IMR-90 (cell line): ENCODE measurements at regions not wholly inside any gene's neighbourhood (a gene's known extent, or its start where the extent isn't known, plus 50 kb on each side); places are given as distances from the start of the nearest gene placed in this dataset.

Source experiments
- ATAC-seq: fragments of 200-7000 bp; cut with Tn5 transposase; 2 replicates; pipeline ENCODE4 v1.9.1; 2020; ENCODE audit warnings: low read depth, mild to moderate bottlenecking, moderate library complexity
- BruUV-seq: library from RNA; stranded (reverse); fragments of 400-500 nt; replicated peaks from 2 replicates; lab custom pipeline; 2021; lab: Mats Ljungman, UMichigan
- CTCF ChIA-PET: fragments of 300-600 bp; formaldehyde crosslinking; extraction: SDS; loops from one replicate; lab custom pipeline; 2021; ENCODE audit warnings: antibody characterized with exemption; lab: Yijun Ruan, JAX
- POLR2A ChIA-PET: fragments of 300-600 bp; sonication (Branson Sonifier 250); formaldehyde crosslinking; loops from one replicate; lab custom pipeline; 2022; ENCODE audit warnings: antibody characterized with exemption; ENCODE audit not compliant: unreplicated experiment; lab: Charles Lee
- DNase-seq: peaks from one replicate; pipeline ENCODE4 v3.0.0; 2013
- H2AFZ ChIP-seq: replicated peaks from 2 replicates; pipeline ENCODE3; 2013; ENCODE audit warnings: low read length, mild to moderate bottlenecking; ENCODE audit not compliant: poor library complexity
- H2AK5ac ChIP-seq: 2 replicates; pipeline ENCODE4 v1.6.1; 2013; ENCODE audit warnings: low read depth, low read length, inconsistent platforms
- H2AK9ac ChIP-seq: replicated peaks from 2 replicates; pipeline ENCODE3; 2013; ENCODE audit warnings: mild to moderate bottlenecking, low read depth, low read length, moderate library complexity; ENCODE audit not compliant: poor library complexity
- H2BK120ac ChIP-seq: 2 replicates; pipeline ENCODE4 v1.6.1; 2013; ENCODE audit warnings: low read depth, low read length, inconsistent platforms
- H2BK15ac ChIP-seq: 3 replicates; pipeline ENCODE4 v1.6.1; 2013; ENCODE audit warnings: low read depth, low read length, inconsistent platforms
- H2BK20ac ChIP-seq: 2 replicates; pipeline ENCODE4 v1.6.1; 2013; ENCODE audit warnings: low read depth, mild to moderate bottlenecking, inconsistent platforms, low read length, moderate library complexity
- H2BK5ac ChIP-seq: 2 replicates; pipeline ENCODE4 v1.6.1; 2013; ENCODE audit warnings: mild to moderate bottlenecking, low read depth, low read length, inconsistent platforms; ENCODE audit not compliant: poor library complexity, severe bottlenecking
- H3K14ac ChIP-seq: replicated peaks from 2 replicates; pipeline ENCODE4 v1.6.1; 2013; ENCODE audit warnings: low read depth, low read length, inconsistent platforms
- H3K18ac ChIP-seq: 2 replicates; pipeline ENCODE4 v1.6.1; 2013; ENCODE audit warnings: low read depth, low read length, control low read depth
- H3K23ac ChIP-seq: 2 replicates; pipeline ENCODE4 v1.6.1; 2013; ENCODE audit warnings: low read depth, low read length, inconsistent platforms
- H3K27ac ChIP-seq: 2 replicates; pipeline ENCODE4 v1.5.1; 2013; ENCODE audit warnings: mild to moderate bottlenecking, control low read depth, low read length; ENCODE audit not compliant: insufficient read depth
- H3K27me3 ChIP-seq: 2 replicates; pipeline ENCODE4 v1.6.1; 2013; ENCODE audit warnings: low read length; ENCODE audit not compliant: control insufficient read depth, insufficient read depth
- H3K36me3 ChIP-seq: 2 replicates; pipeline ENCODE4 v1.6.1; 2013; ENCODE audit warnings: low read length, mixed read lengths; ENCODE audit not compliant: control insufficient read depth, insufficient read depth
- H3K4ac ChIP-seq: 2 replicates; pipeline ENCODE4 v1.6.1; 2013; ENCODE audit warnings: low read depth, low read length, inconsistent platforms
- H3K4me1 ChIP-seq: 2 replicates; pipeline ENCODE4 v1.6.1; 2013; ENCODE audit warnings: low read length, mixed read lengths; ENCODE audit not compliant: control insufficient read depth, insufficient read depth
- H3K4me2 ChIP-seq: 2 replicates; pipeline ENCODE4 v1.6.1; 2013; ENCODE audit warnings: low read depth, mild to moderate bottlenecking, control low read depth, low read length, moderate library complexity
- H3K4me3 ChIP-seq: 2 replicates; pipeline ENCODE4 v1.5.1; 2013; ENCODE audit warnings: low read depth, mild to moderate bottlenecking, control low read depth, low read length, moderate library complexity; ENCODE audit not compliant: insufficient read depth
- H3K56ac ChIP-seq: 2 replicates; pipeline ENCODE4 v1.6.1; 2013; ENCODE audit warnings: low read length, inconsistent platforms; ENCODE audit not compliant: insufficient read depth; ENCODE audit errors: extremely low read depth
- H3K79me1 ChIP-seq, 2 experiments: 2 replicates each; pipeline ENCODE4 v1.6.1; 2013; ENCODE audit warnings: low read length in 2 of 2, inconsistent platforms in 1 of 2, low read depth in 1 of 2
- H3K9ac ChIP-seq: 2 replicates; pipeline ENCODE4 v1.6.1; 2013; ENCODE audit warnings: low read depth, low read length, control low read depth
- H3K9me1 ChIP-seq: 2 replicates; pipeline ENCODE4 v1.6.1; 2013; ENCODE audit warnings: low read length, inconsistent platforms; ENCODE audit not compliant: insufficient read depth
- H3K9me3 ChIP-seq: 2 replicates; pipeline ENCODE4 v1.6.1; 2013; ENCODE audit warnings: low read length; ENCODE audit not compliant: control insufficient read depth, insufficient read depth
- H4K20me1 ChIP-seq: 2 replicates; pipeline ENCODE4 v1.6.1; 2013; ENCODE audit warnings: low read length, inconsistent platforms; ENCODE audit not compliant: insufficient read depth
- H4K5ac ChIP-seq: 2 replicates; pipeline ENCODE4 v1.6.1; 2013; ENCODE audit warnings: mild to moderate bottlenecking, low read depth, low read length, control low read depth
- H4K8ac ChIP-seq, 2 experiments: 2 replicates each; pipeline ENCODE4 v1.6.1; 2013; ENCODE audit warnings: low read depth in 2 of 2, low read length in 2 of 2, control low read depth in 1 of 2, inconsistent platforms in 1 of 2
- H4K91ac ChIP-seq: 2 replicates; pipeline ENCODE4 v1.6.1; 2013; ENCODE audit warnings: low read depth, low read length, inconsistent platforms; ENCODE audit not compliant: insufficient read depth
- BHLHE40 ChIP-seq: fragments of 150-350 bp; IDR thresholded peaks from 2 replicates; pipeline ENCODE4 v1.6.1; 2016; ENCODE audit warnings: mild to moderate bottlenecking, low read depth, low read length
- CEBPB ChIP-seq: IDR thresholded peaks from 2 replicates; pipeline ENCODE4 v1.6.1; 2012; ENCODE audit warnings: low read depth, low read length, improper control_type of control experiment
- CHD1 ChIP-seq: IDR thresholded peaks from 2 replicates; pipeline ENCODE4 v1.6.1; 2012; ENCODE audit warnings: low read depth, low read length, improper control_type of control experiment
- FOS ChIP-seq: fragments of 150-350 bp; IDR thresholded peaks from 2 replicates; pipeline ENCODE4 v1.6.1; 2016; ENCODE audit warnings: low read depth, low read length
- MAFK ChIP-seq: IDR thresholded peaks from 2 replicates; pipeline ENCODE4 v1.6.1; 2012; ENCODE audit warnings: low read depth, low read length, improper control_type of control experiment
- MAZ ChIP-seq: IDR thresholded peaks from 2 replicates; pipeline ENCODE4 v1.6.1; 2012; ENCODE audit warnings: low read depth, mild to moderate bottlenecking, low read length, improper control_type of control experiment, moderate library complexity, borderline replicate concordance
- MXI1 ChIP-seq: IDR thresholded peaks from 2 replicates; pipeline ENCODE4 v1.6.1; 2012; ENCODE audit warnings: low read depth, mild to moderate bottlenecking, low read length, moderate library complexity, borderline replicate concordance
- NFE2L2 ChIP-seq: fragments of 150-350 bp; IDR thresholded peaks from 2 replicates; pipeline ENCODE4 v1.6.1; 2016; ENCODE audit warnings: low read depth, mild to moderate bottlenecking, low read length
- POLR2A ChIP-seq: IDR thresholded peaks from 2 replicates; pipeline ENCODE4 v1.6.1; 2012; ENCODE audit warnings: mild to moderate bottlenecking, low read depth, low read length
- RAD21 ChIP-seq: IDR thresholded peaks from 2 replicates; pipeline ENCODE4 v1.6.1; 2012; ENCODE audit warnings: low read length, improper control_type of control experiment
- RCOR1 ChIP-seq: IDR thresholded peaks from 2 replicates; pipeline ENCODE4 v1.6.1; 2012; ENCODE audit warnings: mild to moderate bottlenecking, low read length, improper control_type of control experiment; ENCODE audit not compliant: insufficient replicate concordance
- RFX5 ChIP-seq: IDR thresholded peaks from 2 replicates; pipeline ENCODE4 v1.8.0; 2012; ENCODE audit warnings: low read depth, mild to moderate bottlenecking, low read length, moderate library complexity
- SMC3 ChIP-seq: fragments of 150-350 bp; IDR thresholded peaks from 2 replicates; pipeline ENCODE4 v1.6.1; 2016; ENCODE audit warnings: low read depth, mild to moderate bottlenecking, antibody characterized with exemption, low read length, moderate library complexity
- WGBS, 2 experiments: methylation state at CpG; one replicate each; pipeline versions ENCODE4 v1.1.5 to v1.1.7; 2013; ENCODE audit warnings: missing lambda C conversion rate in 2 of 2; ENCODE audit not compliant: insufficient read length in 1 of 2; ENCODE audit errors: extremely low coverage in 2 of 2; 5-methylcytosine and 5-hydroxymethylcytosine counted together
- dilution Hi-C: fragments of 300-500 bp; cut with HindIII; formaldehyde crosslinking; loops from one replicate; pipeline ENCODE4 v1.14.3; 2018; ENCODE audit warnings: low sequenced_read_pairs; ENCODE audit not compliant: unreplicated experiment
- in situ Hi-C: fragments of 300-500 bp; cut with MboI; formaldehyde crosslinking; loops from 3 replicates; pipeline ENCODE4 v1.14.3; 2019; ENCODE audit warnings: low sequenced_read_pairs, inconsistent platforms, mixed read lengths
- intact Hi-C: fragments of 100-400 bp; cut with micrococcal nuclease; formaldehyde crosslinking; loops from 2 replicates; pipeline ENCODE4 v1.10.0; 2022
- TF ChIP-seq, protein P1 (sequence below): fragments of 150-350 bp; IDR thresholded peaks from 2 replicates; pipeline ENCODE4 v1.6.1; 2017; ENCODE audit warnings: mild to moderate bottlenecking, antibody characterized with exemption, low read length, low read depth
- TF ChIP-seq, protein P2 (sequence below): fragments of 150-350 bp; IDR thresholded peaks from 2 replicates; pipeline ENCODE4 v1.6.1; 2016; ENCODE audit warnings: low read depth, mild to moderate bottlenecking, low read length, moderate library complexity, borderline replicate concordance
- TF ChIP-seq, protein P3 (sequence below): conservative IDR thresholded peaks from 2 replicates; pipeline ENCODE4 v1.5.1; 2012; ENCODE audit warnings: mild to moderate bottlenecking, low read depth, low read length, improper control_type of control experiment

DNA sequence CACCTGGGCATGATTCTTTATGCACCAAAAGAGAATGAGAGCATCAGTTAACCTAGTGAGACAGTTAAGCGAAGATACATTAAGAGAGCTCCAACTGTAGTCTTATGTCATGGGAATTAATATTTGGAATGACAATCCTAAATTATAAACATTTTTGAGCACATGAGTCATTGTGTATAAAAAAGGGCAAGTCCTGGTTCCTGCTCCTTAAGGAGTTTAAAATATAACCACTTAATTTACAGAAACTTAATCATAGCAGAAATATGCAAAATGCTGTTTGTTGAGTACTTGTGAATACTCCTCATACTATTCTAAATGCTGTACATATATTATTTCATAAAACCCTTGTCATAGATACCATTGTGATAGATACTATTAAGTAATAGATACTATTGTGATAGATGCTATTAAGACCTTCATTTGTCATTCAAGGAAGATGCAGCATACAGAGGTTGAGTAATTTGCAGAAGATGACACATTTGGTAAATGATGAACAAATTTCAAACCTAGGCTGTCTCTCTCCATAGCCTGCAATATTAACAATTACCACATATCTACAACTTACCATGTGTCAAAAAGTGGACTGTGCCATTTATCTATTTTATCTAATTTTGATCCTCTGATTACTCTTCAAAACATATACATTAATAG, 301.0 kb downstream of the TBC1D4 start:
- H3K9me3 ChIP-seq, result peaks cover 14% of the 10 kb centered on the region
- no peak overlapping the region for H4K5ac ChIP-seq
- H3K4ac ChIP-seq, result no peak overlapping the region
- no peak overlapping the region for H2BK15ac ChIP-seq
- no peak overlapping the region for H3K4me3 ChIP-seq
- H4K20me1 ChIP-seq, result no peaks in the 10 kb centered on the region
- dilution Hi-C loops, result no loop called here
- no peak overlapping the region for H2AK9ac ChIP-seq
- no peak overlapping the region for H2AFZ ChIP-seq
- H2BK20ac ChIP-seq, result no peak overlapping the region
- POLR2A ChIA-PET, result no interaction called here
- BruUV-seq, result no TSS peak
- H2BK120ac ChIP-seq, result no peak overlapping the region
- no peak overlapping the region for H2AK5ac ChIP-seq
- no peaks in the 10 kb centered on the region for H3K9me1 ChIP-seq
- no peak overlapping the region for H3K14ac ChIP-seq
- no peak overlapping the region for H3K18ac ChIP-seq
- WGBS, 2 experiments, result no CpG with 5 or more reads among the region's 1 CpG
- H3K27me3 ChIP-seq, result peaks cover 5% of the 10 kb centered on the region
- no peak overlapping the region for H3K23ac ChIP-seq
- DNase-seq (peak; percentile 50), ATAC-seq (peak; percentile 85)
- H3K36me3 ChIP-seq, result no peaks in the 10 kb centered on the region
- H3K4me2 ChIP-seq, result no peak overlapping the region; the same call in 1 of the 2 replicates
- H2BK5ac ChIP-seq, result no peak overlapping the region
- peaks cover 2% of the 10 kb centered on the region; the same call in 1 of the 2 replicates for H3K4me1 ChIP-seq
- in situ Hi-C loops, result no loop called here
- H4K91ac ChIP-seq, result no peak overlapping the region
- no peaks in the 10 kb centered on the region for H3K79me1 ChIP-seq
- H3K27ac ChIP-seq, result no peak overlapping the region
- intact Hi-C loops, result no loop called here
- TF ChIP-seq, protein P1, sequence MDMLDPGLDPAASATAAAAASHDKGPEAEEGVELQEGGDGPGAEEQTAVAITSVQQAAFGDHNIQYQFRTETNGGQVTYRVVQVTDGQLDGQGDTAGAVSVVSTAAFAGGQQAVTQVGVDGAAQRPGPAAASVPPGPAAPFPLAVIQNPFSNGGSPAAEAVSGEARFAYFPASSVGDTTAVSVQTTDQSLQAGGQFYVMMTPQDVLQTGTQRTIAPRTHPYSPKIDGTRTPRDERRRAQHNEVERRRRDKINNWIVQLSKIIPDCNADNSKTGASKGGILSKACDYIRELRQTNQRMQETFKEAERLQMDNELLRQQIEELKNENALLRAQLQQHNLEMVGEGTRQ, result no peak
- TF ChIP-seq RCOR1, result no peak
- TF ChIP-seq RAD21, result no peak
- no peak for TF ChIP-seq MAZ
- TF ChIP-seq CHD1, result no peak
- no peak for TF ChIP-seq FOS
- no peak for TF ChIP-seq BHLHE40
- no peak for TF ChIP-seq MAFK
- TF ChIP-seq RFX5, result no peak
- TF ChIP-seq, protein P2, sequence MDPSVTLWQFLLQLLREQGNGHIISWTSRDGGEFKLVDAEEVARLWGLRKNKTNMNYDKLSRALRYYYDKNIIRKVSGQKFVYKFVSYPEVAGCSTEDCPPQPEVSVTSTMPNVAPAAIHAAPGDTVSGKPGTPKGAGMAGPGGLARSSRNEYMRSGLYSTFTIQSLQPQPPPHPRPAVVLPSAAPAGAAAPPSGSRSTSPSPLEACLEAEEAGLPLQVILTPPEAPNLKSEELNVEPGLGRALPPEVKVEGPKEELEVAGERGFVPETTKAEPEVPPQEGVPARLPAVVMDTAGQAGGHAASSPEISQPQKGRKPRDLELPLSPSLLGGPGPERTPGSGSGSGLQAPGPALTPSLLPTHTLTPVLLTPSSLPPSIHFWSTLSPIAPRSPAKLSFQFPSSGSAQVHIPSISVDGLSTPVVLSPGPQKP, result no peak
- TF ChIP-seq SMC3, result no peak
- TF ChIP-seq POLR2A, result no peak
- no peak for TF ChIP-seq MXI1
- TF ChIP-seq, protein P3, sequence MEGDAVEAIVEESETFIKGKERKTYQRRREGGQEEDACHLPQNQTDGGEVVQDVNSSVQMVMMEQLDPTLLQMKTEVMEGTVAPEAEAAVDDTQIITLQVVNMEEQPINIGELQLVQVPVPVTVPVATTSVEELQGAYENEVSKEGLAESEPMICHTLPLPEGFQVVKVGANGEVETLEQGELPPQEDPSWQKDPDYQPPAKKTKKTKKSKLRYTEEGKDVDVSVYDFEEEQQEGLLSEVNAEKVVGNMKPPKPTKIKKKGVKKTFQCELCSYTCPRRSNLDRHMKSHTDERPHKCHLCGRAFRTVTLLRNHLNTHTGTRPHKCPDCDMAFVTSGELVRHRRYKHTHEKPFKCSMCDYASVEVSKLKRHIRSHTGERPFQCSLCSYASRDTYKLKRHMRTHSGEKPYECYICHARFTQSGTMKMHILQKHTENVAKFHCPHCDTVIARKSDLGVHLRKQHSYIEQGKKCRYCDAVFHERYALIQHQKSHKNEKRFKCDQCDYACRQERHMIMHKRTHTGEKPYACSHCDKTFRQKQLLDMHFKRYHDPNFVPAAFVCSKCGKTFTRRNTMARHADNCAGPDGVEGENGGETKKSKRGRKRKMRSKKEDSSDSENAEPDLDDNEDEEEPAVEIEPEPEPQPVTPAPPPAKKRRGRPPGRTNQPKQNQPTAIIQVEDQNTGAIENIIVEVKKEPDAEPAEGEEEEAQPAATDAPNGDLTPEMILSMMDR, result no peak
- TF ChIP-seq NFE2L2, result no peak
- no peak for TF ChIP-seq CEBPB
- H3K9ac ChIP-seq, result no peak overlapping the region
- no peak overlapping the region for H4K8ac ChIP-seq
- H3K56ac ChIP-seq, result no peak overlapping the region
- CTCF ChIA-PET, result no interaction called here
